ENCODE measurements at regions not wholly inside any gene's neighbourhood (a gene's known extent, or its start where the extent isn't known, plus 50 kb on each side); places are given as distances from the start of the nearest gene placed in this dataset.
A peak's percentile ranks its signal among the peaks of the same experiment; 100 is the strongest.

GRCh38 chr1:229098903-229099578, 171.9 kb upstream of the RAB4A start (continued):
- TF ChIP-seq ZNF784 (CRISPR knock-in tag; IDR thresholded peaks at IDR 0.05; ENCODE audit: borderline replicate concordance) (peak; percentile 50; the same call in 1 of the 2 replicates), ZNF329 (CRISPR knock-in tag; IDR thresholded peaks at IDR 0.05; ENCODE audit: low read depth) (no peak), THYN1 (CRISPR knock-in tag; IDR thresholded peaks at IDR 0.05; ENCODE audit: borderline replicate concordance, low read depth) (no peak), ZC3H13 (CRISPR knock-in tag; IDR thresholded peaks at IDR 0.05) (no peak), HNRNPUL1 (IDR thresholded peaks at IDR 0.05; ENCODE audit: low read depth, low read length) (no peak), HDAC6 (IDR thresholded peaks at IDR 0.05; ENCODE audit: low read depth, low read length) (no peak), MAX (IDR thresholded peaks at IDR 0.05) (0 out of 2 replicates have a peak, but pooled peaks have one; percentile 61), REXO4 (CRISPR knock-in tag; IDR thresholded peaks at IDR 0.05; ENCODE audit: borderline replicate concordance) (no peak), PLRG1 (conservative IDR thresholded peaks at IDR 0.05) (no peak), TSC22D2 (CRISPR knock-in tag; IDR thresholded peaks at IDR 0.05; ENCODE audit: borderline replicate concordance) (no peak), ZFY (CRISPR knock-in tag; IDR thresholded peaks at IDR 0.05) (peak; percentile 75), ZNF451 (CRISPR knock-in tag; IDR thresholded peaks at IDR 0.05) (no peak), MED13 (CRISPR knock-in tag; IDR thresholded peaks at IDR 0.05) (peak; percentile 84; the same call in 1 of the 2 replicates), ZNF83 (CRISPR knock-in tag; IDR thresholded peaks at IDR 0.05; ENCODE audit: borderline replicate concordance) (no peak), MIER3 (CRISPR knock-in tag; IDR thresholded peaks at IDR 0.05; ENCODE audit: borderline replicate concordance) (peak; percentile 86; the same call in 1 of the 2 replicates), AKNA (CRISPR knock-in tag; IDR thresholded peaks at IDR 0.05; ENCODE audit: borderline replicate concordance) (no peak), ATAD3A (CRISPR knock-in tag; IDR thresholded peaks at IDR 0.05) (no peak), RARA (CRISPR knock-in tag; IDR thresholded peaks at IDR 0.05) (peak; percentile 87), TBP (CRISPR knock-in tag; IDR thresholded peaks at IDR 0.05) (peak; percentile 95; the same call in 1 of the 2 replicates), JARID2 (CRISPR knock-in tag; IDR thresholded peaks at IDR 0.05; ENCODE audit: insufficient replicate concordance) (no peak), ATF5 (CRISPR knock-in tag; IDR thresholded peaks at IDR 0.05; ENCODE audit: low read depth) (no peak), HIVEP1 (CRISPR knock-in tag; IDR thresholded peaks at IDR 0.05) (0 out of 2 replicates have a peak, but pooled peaks have one; percentile 53), ERF (CRISPR knock-in tag; IDR thresholded peaks at IDR 0.05) (peak; percentile 93), FOXJ3 (CRISPR knock-in tag; IDR thresholded peaks at IDR 0.05; ENCODE audit: borderline replicate concordance) (peak; percentile 94)

Data from HepG2 (cell line).